ENCODE measurements at regions not wholly inside any gene's neighbourhood (a gene's known extent, or its start where the extent isn't known, plus 50 kb on each side); places are given as distances from the start of the nearest gene placed in this dataset.

- Histone ChIP-seq H3K9me3 (replicated peaks) (no peaks in the 10 kb centered on the region), H3K27ac (no peak overlapping the region), H3K4me1 (no peaks in the 10 kb centered on the region), H3K36me3 (no peaks in the 10 kb centered on the region), H3K4me3 (no peak overlapping the region), H3K27me3 (peaks cover 4% of the 10 kb centered on the region; the same call in 1 of the 2 replicates)
- no peak for DNase-seq
Observed at GRCh38 chr5:165328846-165329245, 1823.4 kb downstream of the MAT2B start.

GRCh38 chr5:165333623-165334022 is 1828.2 kb downstream of the MAT2B start:
- no peaks in the 10 kb centered on the region for H3K36me3 ChIP-seq
- no peak overlapping the region for H3K27ac ChIP-seq
- no peak overlapping the region for H3K4me3 ChIP-seq
- H3K9me3 ChIP-seq (replicated peaks), result no peaks in the 10 kb centered on the region
- DNase-seq, result no peak
- no peaks in the 10 kb centered on the region for H3K4me1 ChIP-seq
- peaks cover 4% of the 10 kb centered on the region; the same call in 1 of the 2 replicates for H3K27me3 ChIP-seq

- Histone ChIP-seq H3K4me1 (no peaks in the 10 kb centered on the region), H3K4me3 (no peak overlapping the region), H3K27me3 (peaks cover 4% of the 10 kb centered on the region; the same call in 1 of the 2 replicates), H3K27ac (no peak overlapping the region), H3K9me3 (replicated peaks) (no peaks in the 10 kb centered on the region), H3K36me3 (no peaks in the 10 kb centered on the region)
- no peak for DNase-seq
Observed at GRCh38 chr5:165334201-165334600, 1828.8 kb downstream of the MAT2B start.

GRCh38 chr5:165349735-165350134 is 1844.3 kb downstream of the MAT2B start:
- DNase-seq, result no peak
- H3K4me1 ChIP-seq, result no peaks in the 10 kb centered on the region
- no peaks in the 10 kb centered on the region for H3K36me3 ChIP-seq
- no peaks in the 10 kb centered on the region for H3K27me3 ChIP-seq
- no peak overlapping the region for H3K4me3 ChIP-seq
- H3K27ac ChIP-seq, result no peak overlapping the region
- no peaks in the 10 kb centered on the region for H3K9me3 ChIP-seq (replicated peaks)

GRCh38 chr5:165351342-165351741 is 1845.9 kb downstream of the MAT2B start:
- Histone ChIP-seq H3K36me3 (no peaks in the 10 kb centered on the region), H3K4me3 (no peak overlapping the region), H3K27me3 (no peaks in the 10 kb centered on the region), H3K9me3 (replicated peaks) (no peaks in the 10 kb centered on the region), H3K27ac (no peak overlapping the region), H3K4me1 (no peaks in the 10 kb centered on the region)
- DNase-seq, result no peak

- Histone ChIP-seq H3K4me1 (no peaks in the 10 kb centered on the region), H3K4me3 (no peak overlapping the region), H3K27me3 (no peaks in the 10 kb centered on the region; the same call in 1 of the 2 replicates), H3K36me3 (no peaks in the 10 kb centered on the region), H3K9me3 (replicated peaks) (no peaks in the 10 kb centered on the region), H3K27ac (no peak overlapping the region)
- DNase-seq, result no peak
Observed at GRCh38 chr5:165360366-165360765, 1854.9 kb downstream of the MAT2B start.

- Histone ChIP-seq H3K9me3 (replicated peaks) (no peaks in the 10 kb centered on the region), H3K36me3 (no peaks in the 10 kb centered on the region), H3K27me3 (no peaks in the 10 kb centered on the region; the same call in 1 of the 2 replicates), H3K4me1 (no peaks in the 10 kb centered on the region), H3K4me3 (no peak overlapping the region), H3K27ac (no peak overlapping the region)
- DNase-seq, result no peak
Observed at GRCh38 chr5:165360784-165361542, 1855.5 kb downstream of the MAT2B start.

- Histone ChIP-seq H3K36me3 (no peaks in the 10 kb centered on the region), H3K4me3 (no peak overlapping the region), H3K9me3 (replicated peaks) (no peaks in the 10 kb centered on the region), H3K27ac (no peak overlapping the region), H3K4me1 (no peaks in the 10 kb centered on the region), H3K27me3 (peaks cover 7% of the 10 kb centered on the region; the same call in 1 of the 2 replicates)
- DNase-seq, result no peak
Observed at GRCh38 chr5:165370233-165370632, 1864.8 kb downstream of the MAT2B start.

- H3K27ac ChIP-seq, result no peak overlapping the region
- no peaks in the 10 kb centered on the region for H3K36me3 ChIP-seq
- no peak for DNase-seq
- no peak overlapping the region for H3K4me3 ChIP-seq
- H3K27me3 ChIP-seq, result peaks cover 7% of the 10 kb centered on the region; the same call in 1 of the 2 replicates
- no peaks in the 10 kb centered on the region for H3K9me3 ChIP-seq (replicated peaks)
- no peaks in the 10 kb centered on the region for H3K4me1 ChIP-seq
Observed at GRCh38 chr5:165370794-165371193, 1865.4 kb downstream of the MAT2B start.

- H3K4me3 ChIP-seq, result no peak overlapping the region
- H3K36me3 ChIP-seq, result no peaks in the 10 kb centered on the region
- H3K27me3 ChIP-seq, result peaks cover 1% of the 10 kb centered on the region; the same call in 1 of the 2 replicates
- no peak overlapping the region for H3K27ac ChIP-seq
- H3K9me3 ChIP-seq (replicated peaks), result no peaks in the 10 kb centered on the region
- H3K4me1 ChIP-seq, result no peaks in the 10 kb centered on the region
- no peak for DNase-seq
Observed at GRCh38 chr5:165375201-165375600, 1869.8 kb downstream of the MAT2B start.

GRCh38 chr5:165393839-165394238 is 1888.4 kb downstream of the MAT2B start:
- H3K27ac ChIP-seq, result no peak overlapping the region
- H3K4me1 ChIP-seq, result no peaks in the 10 kb centered on the region
- no peak overlapping the region for H3K4me3 ChIP-seq
- H3K27me3 ChIP-seq, result no peaks in the 10 kb centered on the region
- H3K9me3 ChIP-seq (replicated peaks), result no peaks in the 10 kb centered on the region
- no peak for DNase-seq
- no peaks in the 10 kb centered on the region for H3K36me3 ChIP-seq

- DNase-seq, result no peak
- Histone ChIP-seq H3K36me3 (no peaks in the 10 kb centered on the region), H3K27ac (no peak overlapping the region), H3K27me3 (no peaks in the 10 kb centered on the region), H3K9me3 (replicated peaks) (no peaks in the 10 kb centered on the region), H3K4me3 (no peak overlapping the region), H3K4me1 (no peaks in the 10 kb centered on the region)
Observed at GRCh38 chr5:165397516-165397915, 1892.1 kb downstream of the MAT2B start.

GRCh38 chr5:165400086-165400485 is 1894.7 kb downstream of the MAT2B start:
- Histone ChIP-seq H3K4me3 (no peak overlapping the region), H3K9me3 (replicated peaks) (no peaks in the 10 kb centered on the region), H3K27ac (no peak overlapping the region), H3K4me1 (no peaks in the 10 kb centered on the region), H3K27me3 (no peaks in the 10 kb centered on the region), H3K36me3 (no peaks in the 10 kb centered on the region)
- DNase-seq, result no peak

- Histone ChIP-seq H3K9me3 (replicated peaks) (no peaks in the 10 kb centered on the region), H3K4me1 (no peaks in the 10 kb centered on the region), H3K4me3 (no peak overlapping the region), H3K27ac (no peak overlapping the region), H3K27me3 (no peaks in the 10 kb centered on the region), H3K36me3 (no peaks in the 10 kb centered on the region)
- no peak for DNase-seq
Observed at GRCh38 chr5:165404917-165405316, 1899.5 kb downstream of the MAT2B start.

GRCh38 chr5:165405340-165405739 is 1899.9 kb downstream of the MAT2B start:
- DNase-seq, result no peak
- Histone ChIP-seq H3K4me3 (no peak overlapping the region), H3K9me3 (replicated peaks) (no peaks in the 10 kb centered on the region), H3K36me3 (no peaks in the 10 kb centered on the region), H3K4me1 (no peaks in the 10 kb centered on the region), H3K27me3 (no peaks in the 10 kb centered on the region), H3K27ac (no peak overlapping the region)

GRCh38 chr5:165407352-165407751 is 1901.9 kb downstream of the MAT2B start:
- Histone ChIP-seq H3K27me3 (no peaks in the 10 kb centered on the region), H3K9me3 (replicated peaks) (no peaks in the 10 kb centered on the region), H3K36me3 (no peaks in the 10 kb centered on the region), H3K4me1 (no peaks in the 10 kb centered on the region), H3K4me3 (no peak overlapping the region), H3K27ac (no peak overlapping the region)
- no peak for DNase-seq
